CD4-positive, alpha-beta T cell (primary cell): ENCODE measurements at regions not wholly inside any gene's neighbourhood (a gene's known extent, or its start where the extent isn't known, plus 50 kb on each side); places are given as distances from the start of the nearest gene placed in this dataset.
"Not testable (repeated sequence)": the region's sequence is repeated elsewhere in the genome, so short reads cannot be mapped to it uniquely, and the experiment has no call there.

Experiments
- ATAC-seq: fragments of 200-7000 bp; cut with Tn5 transposase; one replicate; pipeline ENCODE4 v1.10.0; 2022; ENCODE audit warnings: mild to moderate bottlenecking; ENCODE audit not compliant: poor library complexity
- CTCF ChIA-PET: fragments of 350-600 bp; sonication (Branson Sonifier 250); formaldehyde crosslinking; loops from one replicate; lab custom pipeline; 2021; ENCODE audit warnings: antibody characterized with exemption, inconsistent platforms; lab: Charles Lee
- POLR2A ChIA-PET: fragments of 350-600 bp; sonication (Branson Sonifier 250); formaldehyde crosslinking; loops from one replicate; lab custom pipeline; 2021; ENCODE audit warnings: antibody characterized with exemption, inconsistent platforms; lab: Charles Lee
- DNase-seq, 14 experiments: peaks; one replicate each; pipeline ENCODE4 v3.0.0-alpha.2; 2013 to 2020; ENCODE audit warnings: mixed read lengths in 2 of 14
- H3K27ac ChIP-seq, 2 donors: one replicate each; pipeline versions ENCODE4 v1.5.1 to v1.7.0; 2013; ENCODE audit warnings: low read length in 2 of 2, low read depth in 1 of 2, mild to moderate bottlenecking in 1 of 2
- H3K27me3 ChIP-seq, 2 experiments: 1 replicate in 1 of 2; 2 replicates in 1 of 2; pipeline versions ENCODE4 v1.6.1 to v1.7.0; 2013; ENCODE audit warnings: low read length in 2 of 2, control low read depth in 1 of 2, mild to moderate bottlenecking in 1 of 2, moderate library complexity in 1 of 2; ENCODE audit not compliant: insufficient read depth in 2 of 2, control insufficient read depth in 1 of 2
- H3K36me3 ChIP-seq: one replicate; pipeline ENCODE4 v1.6.1; 2013; ENCODE audit warnings: low read length, control low read depth; ENCODE audit not compliant: insufficient read depth
- H3K4me1 ChIP-seq: one replicate; pipeline ENCODE4 v1.6.1; 2013; ENCODE audit warnings: low read length, control low read depth; ENCODE audit not compliant: insufficient read depth
- H3K4me3 ChIP-seq: one replicate; pipeline ENCODE4 v1.5.1; 2013; ENCODE audit warnings: mild to moderate bottlenecking, low read length, moderate library complexity
- H3K9me3 ChIP-seq, 2 experiments: 1 replicate in 1 of 2; 2 replicates in 1 of 2; pipeline versions ENCODE4 v1.6.1 to v1.7.0; 2013; ENCODE audit warnings: low read length in 2 of 2, mild to moderate bottlenecking in 2 of 2, control low read depth in 1 of 2, moderate library complexity in 1 of 2; ENCODE audit not compliant: control insufficient read depth in 1 of 2, insufficient read depth in 1 of 2
- H3K27ac Mint-ChIP-seq: one replicate; pipeline ENCODE4 v1.8.0; 2020; ENCODE audit warnings: mixed read lengths
- H3K27me3 Mint-ChIP-seq: one replicate; pipeline ENCODE4 v1.8.0; 2021; ENCODE audit warnings: mixed read lengths
- H3K36me3 Mint-ChIP-seq: one replicate; pipeline ENCODE4 v1.8.0; 2021; ENCODE audit warnings: low read depth, mixed read lengths
- H3K4me1 Mint-ChIP-seq: one replicate; pipeline ENCODE4 v1.8.0; 2021; ENCODE audit warnings: low read depth, mixed read lengths
- H3K4me3 Mint-ChIP-seq: one replicate; pipeline ENCODE4 v1.8.0; 2020; ENCODE audit warnings: mild to moderate bottlenecking, mixed read lengths
- H3K9me3 Mint-ChIP-seq: one replicate; pipeline ENCODE4 v1.8.0; 2020; ENCODE audit warnings: mixed read lengths
- CTCF ChIP-seq: fragments of 200-600 bp; IDR thresholded peaks from one replicate; pipeline ENCODE4 v1.8.0; 2022; ENCODE audit warnings: antibody characterized with exemption, mild to moderate bottlenecking
- intact Hi-C, 2 experiments: fragments of 100-400 bp; cut with DNase I in 1 of 2; cut with micrococcal nuclease in 1 of 2; formaldehyde crosslinking; loops; one replicate each; pipeline versions ENCODE4 v1.15.1 to v1.9.0; 2023 to 2025; cut with DNase I, micrococcal nuclease

GRCh38 chr14:59022144-59022543 is 166.3 kb upstream of the DAAM1 start:
- Histone ChIP-seq H3K27ac (no peak overlapping the region), H3K36me3 (no peaks in the 10 kb centered on the region), H3K27me3 (no peaks in the 10 kb centered on the region), H3K9me3 (no peaks in the 10 kb centered on the region), H3K4me3 (no peak overlapping the region), H3K4me1 (no peaks in the 10 kb centered on the region)
- H3K4me1 Mint-ChIP-seq = no peaks in the 10 kb centered on the region
- TF ChIP-seq CTCF = no peak
- no peak overlapping the region for H3K27ac Mint-ChIP-seq
- ATAC-seq (no peak), DNase-seq (no peak)
- H3K27me3 Mint-ChIP-seq = peaks cover 4% of the 10 kb centered on the region
- intact Hi-C loops = loop anchor here in 1 of 2 experiments (10.0 kb wide), 1 partner anchor 377 kb away; no protein-coding TSS in a partner anchor
- H3K36me3 Mint-ChIP-seq = no peaks in the 10 kb centered on the region
- H3K4me3 Mint-ChIP-seq = no peak overlapping the region
- ChIA-PET CTCF (no interaction called here), POLR2A (no interaction called here)
- no peaks in the 10 kb centered on the region for H3K9me3 Mint-ChIP-seq

- ATAC-seq = no peak
- Mint-ChIP-seq H3K4me3 (no peak overlapping the region), H3K4me1 (no peaks in the 10 kb centered on the region), H3K27me3 (peaks cover 5% of the 10 kb centered on the region), H3K27ac (no peak overlapping the region), H3K36me3 (no peaks in the 10 kb centered on the region), H3K9me3 (no peaks in the 10 kb centered on the region)
- H3K4me3 ChIP-seq = no peak overlapping the region
- ChIA-PET POLR2A (no interaction called here), CTCF (no interaction called here)
- no peaks in the 10 kb centered on the region for H3K9me3 ChIP-seq
- intact Hi-C loops = loop anchor here in 1 of 2 experiments (10.0 kb wide), 1 partner anchor 381 kb away; no protein-coding TSS in a partner anchor
- no peak overlapping the region for H3K27ac ChIP-seq
- no peak for DNase-seq
- no peaks in the 10 kb centered on the region for H3K36me3 ChIP-seq
- no peak for TF ChIP-seq CTCF
- no peaks in the 10 kb centered on the region for H3K27me3 ChIP-seq
- H3K4me1 ChIP-seq = no peaks in the 10 kb centered on the region
Measured at GRCh38 chr14:59026081-59026480, 162.4 kb upstream of the DAAM1 start.

GRCh38 chr14:59026640-59027039 is 161.8 kb upstream of the DAAM1 start:
- H3K36me3 Mint-ChIP-seq, H3K27me3 ChIP-seq, POLR2A ChIA-PET, H3K27ac ChIP-seq, ATAC-seq, H3K4me3 Mint-ChIP-seq, H3K4me1 Mint-ChIP-seq, H3K36me3 ChIP-seq, H3K4me3 ChIP-seq, DNase-seq, H3K9me3 ChIP-seq, H3K9me3 Mint-ChIP-seq, H3K27ac Mint-ChIP-seq, H3K27me3 Mint-ChIP-seq, CTCF ChIA-PET, H3K4me1 ChIP-seq: not testable (repeated sequence)
- intact Hi-C loops = loop anchor here in 1 of 2 experiments (10.0 kb wide), 1 partner anchor 382 kb away; no protein-coding TSS in a partner anchor
